Smooth muscle cell (in vitro differentiated cells): ENCODE measurements at regions not wholly inside any gene's neighbourhood (a gene's known extent, or its start where the extent isn't known, plus 50 kb on each side); places are given as distances from the start of the nearest gene placed in this dataset.
A peak's percentile ranks its signal among the peaks of the same experiment; 100 is the strongest.

Experiments
- DNase-seq: peaks from one replicate; lab custom pipeline; 2025; ENCODE audit not compliant: unreplicated experiment; lab: John Stamatoyannopoulos, UW
- H2AFZ ChIP-seq: fragments of 200-600 bp; sonication (generic); 2 replicates; pipeline ENCODE4 v1.6.0; 2016; ENCODE audit warnings: antibody characterized with exemption, low read depth, mild to moderate bottlenecking
- H3F3A ChIP-seq: fragments of 200-600 bp; sonication (generic); 2 replicates; pipeline ENCODE4 v1.6.0; 2017; ENCODE audit warnings: antibody characterized with exemption, low read depth
- H3K27ac ChIP-seq: fragments of 200-600 bp; sonication (generic); 2 replicates; pipeline ENCODE4 v1.5.1; 2016; ENCODE audit warnings: low read depth, mild to moderate bottlenecking
- H3K27me3 ChIP-seq: fragments of 200-600 bp; sonication (generic); 2 replicates; pipeline ENCODE4 v1.6.1; 2016; ENCODE audit warnings: low read depth, mild to moderate bottlenecking
- H3K36me3 ChIP-seq: fragments of 200-600 bp; sonication (generic); 2 replicates; pipeline ENCODE4 v1.5.1; 2016; ENCODE audit warnings: low read depth
- H3K4me1 ChIP-seq: fragments of 200-600 bp; sonication (generic); 2 replicates; pipeline ENCODE4 v1.5.1; 2016; ENCODE audit warnings: low read depth
- H3K4me2 ChIP-seq: fragments of 200-600 bp; sonication (generic); 2 replicates; pipeline ENCODE4 v1.6.0; 2016; ENCODE audit warnings: mild to moderate bottlenecking
- H3K4me3 ChIP-seq: fragments of 200-600 bp; sonication (generic); 2 replicates; pipeline ENCODE4 v1.5.1; 2016; ENCODE audit warnings: mild to moderate bottlenecking
- H3K79me2 ChIP-seq: fragments of 200-600 bp; sonication (generic); 2 replicates; pipeline ENCODE4 v1.6.0; 2016; ENCODE audit warnings: low read depth, mild to moderate bottlenecking
- H3K9ac ChIP-seq: fragments of 200-600 bp; sonication (generic); 2 replicates; pipeline ENCODE4 v1.6.0; 2016; ENCODE audit warnings: low read depth
- H3K9me3 ChIP-seq: fragments of 200-600 bp; sonication (generic); replicated peaks from 2 replicates; pipeline ENCODE4 v1.5.1; 2016; ENCODE audit warnings: low read depth
- H4K20me1 ChIP-seq: fragments of 200-600 bp; sonication (generic); 2 replicates; pipeline ENCODE4 v1.6.0; 2016; ENCODE audit warnings: low read depth
- CTCF ChIP-seq: fragments of 200-600 bp; sonication (generic); IDR thresholded peaks from 2 replicates; pipeline ENCODE4 v1.5.1; 2017; ENCODE audit warnings: borderline replicate concordance, mild to moderate bottlenecking, antibody characterized with exemption; ENCODE audit not compliant: insufficient read depth, poor library complexity, severe bottlenecking
- WGBS: methylation state at CpG from one replicate; pipeline ENCODE4 v1.1.7; 2016; ENCODE audit warnings: low lambda C conversion rate; 5-methylcytosine and 5-hydroxymethylcytosine counted together

DNA sequence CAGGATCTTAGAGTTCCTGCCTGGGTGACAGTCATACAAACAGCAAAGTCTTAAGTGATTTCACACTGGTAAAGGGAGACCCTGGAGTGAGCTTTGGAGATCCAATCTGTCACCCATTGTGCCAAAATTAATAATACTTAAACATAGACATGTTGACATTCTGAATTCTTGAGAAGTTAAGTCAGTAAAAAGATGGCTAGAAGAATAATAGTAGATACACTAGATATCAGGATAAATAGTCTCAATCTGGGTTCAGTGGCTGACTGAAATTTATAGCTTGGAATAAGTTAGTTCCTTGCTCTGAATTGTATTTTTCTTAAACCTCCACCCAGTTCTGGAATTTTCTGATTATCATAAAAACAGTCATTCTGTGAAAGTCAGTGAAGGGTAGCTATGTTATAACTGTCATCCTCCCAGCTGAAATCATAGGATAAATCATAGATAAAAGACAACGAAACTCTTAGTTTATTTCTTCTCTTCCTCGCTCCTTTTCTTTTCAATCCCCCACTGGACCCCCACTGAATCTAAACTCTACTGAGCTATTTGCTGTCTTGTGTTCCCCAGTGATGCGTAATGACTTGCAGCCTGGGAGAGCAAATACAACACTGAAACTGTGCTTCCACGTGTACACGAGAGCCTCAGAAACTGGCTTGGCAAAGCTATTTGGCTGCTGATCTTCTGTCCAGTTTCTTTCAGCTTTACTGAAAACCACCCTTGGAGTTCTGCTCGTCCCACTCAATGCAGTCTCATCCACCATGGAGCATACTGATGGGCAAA is 175.4 kb upstream of the TP63 start:
- no peak overlapping the region for H3K9ac ChIP-seq
- no peaks in the 10 kb centered on the region for H3K36me3 ChIP-seq
- H2AFZ ChIP-seq, result no peak overlapping the region
- no peak overlapping the region for H3K4me2 ChIP-seq
- H3K27ac ChIP-seq, result no peak overlapping the region
- TF ChIP-seq CTCF, result no peak
- no peak overlapping the region for H3K4me3 ChIP-seq
- H3K9me3 ChIP-seq, result no peaks in the 10 kb centered on the region
- H3K27me3 ChIP-seq, result no peaks in the 10 kb centered on the region
- DNase-seq, result no peak
- 97% methylated on average over 6 of the region's 6 CpGs for WGBS
- H3K79me2 ChIP-seq, result no peaks in the 10 kb centered on the region
- H3F3A ChIP-seq, result peaks cover 9% of the 10 kb centered on the region
- no peaks in the 10 kb centered on the region for H3K4me1 ChIP-seq
- no peaks in the 10 kb centered on the region for H4K20me1 ChIP-seq

DNA sequence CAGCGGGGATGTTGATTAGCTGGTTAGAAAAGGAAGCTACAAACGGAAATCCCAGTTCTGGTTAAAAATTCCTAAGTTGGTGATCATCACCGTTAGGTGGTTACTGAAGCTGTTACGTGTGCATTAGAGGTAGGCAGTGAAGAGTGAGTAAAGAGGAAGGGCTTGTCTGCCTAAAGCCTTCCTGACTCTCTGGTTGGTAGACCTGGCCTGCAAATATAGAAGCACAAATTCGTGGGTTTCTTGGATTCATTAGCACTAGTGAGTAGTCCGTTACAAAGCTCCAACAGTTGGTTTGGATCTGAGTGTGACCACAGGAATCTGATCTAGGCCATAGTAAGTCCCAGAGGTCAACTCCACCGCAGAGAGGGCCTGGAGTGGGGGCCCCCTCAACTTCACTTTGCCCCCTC is 174.0 kb upstream of the TP63 start:
- H3K36me3 ChIP-seq, result no peaks in the 10 kb centered on the region
- H3K4me1 ChIP-seq, result no peaks in the 10 kb centered on the region
- no peak overlapping the region for H3K4me3 ChIP-seq
- no peak overlapping the region for H3K9ac ChIP-seq
- no peak overlapping the region for H2AFZ ChIP-seq
- peaks cover 9% of the 10 kb centered on the region for H3F3A ChIP-seq
- no peak for DNase-seq
- 24% methylated on average over 7 of the region's 7 CpGs for WGBS
- no peak for TF ChIP-seq CTCF
- no peaks in the 10 kb centered on the region for H3K9me3 ChIP-seq
- no peaks in the 10 kb centered on the region for H3K79me2 ChIP-seq
- H4K20me1 ChIP-seq, result no peaks in the 10 kb centered on the region
- no peak overlapping the region for H3K4me2 ChIP-seq
- H3K27me3 ChIP-seq, result no peaks in the 10 kb centered on the region
- peak overlapping the region; percentile 29 for H3K27ac ChIP-seq

GRCh38 chr3:189457631-189458412 is 173.4 kb upstream of the TP63 start:
- H3F3A ChIP-seq, result peaks cover 9% of the 10 kb centered on the region
- no peaks in the 10 kb centered on the region for H3K36me3 ChIP-seq
- H3K79me2 ChIP-seq, result no peaks in the 10 kb centered on the region
- no peak overlapping the region for H2AFZ ChIP-seq
- no peak overlapping the region for H3K4me3 ChIP-seq
- H3K27ac ChIP-seq, result peak overlapping the region; percentile 29
- peak overlapping the region; percentile 37 for H3K4me2 ChIP-seq
- H3K4me1 ChIP-seq, result no peaks in the 10 kb centered on the region
- no peak overlapping the region for H3K9ac ChIP-seq
- no peaks in the 10 kb centered on the region for H3K9me3 ChIP-seq
- 86% methylated on average over 9 of the region's 9 CpGs for WGBS
- no peak for DNase-seq
- H3K27me3 ChIP-seq, result no peaks in the 10 kb centered on the region
- no peak for TF ChIP-seq CTCF
- H4K20me1 ChIP-seq, result no peaks in the 10 kb centered on the region

DNA sequence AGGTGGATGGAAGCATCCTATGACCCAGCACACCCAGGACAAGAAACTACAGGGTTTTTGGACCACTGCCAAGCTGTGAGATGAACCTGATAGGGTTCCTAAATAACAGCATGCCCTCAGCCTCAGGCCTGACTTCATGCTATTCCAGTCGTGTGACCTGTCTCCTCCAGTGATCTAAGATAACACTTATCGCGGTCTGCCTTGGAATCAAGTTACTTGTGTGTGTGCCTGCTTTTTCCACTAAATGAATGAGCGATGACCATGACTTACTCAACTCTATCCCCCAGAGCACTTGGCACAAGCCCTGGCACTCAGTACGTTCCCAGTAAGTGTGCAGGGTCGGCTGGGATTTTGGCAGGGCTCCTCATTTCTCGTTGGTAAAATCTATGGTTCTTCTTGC is 172.7 kb upstream of the TP63 start:
- no peak for DNase-seq
- Histone ChIP-seq H2AFZ (no peak overlapping the region), H4K20me1 (no peaks in the 10 kb centered on the region), H3K4me3 (no peak overlapping the region), H3K27me3 (no peaks in the 10 kb centered on the region), H3K36me3 (no peaks in the 10 kb centered on the region), H3K4me1 (no peaks in the 10 kb centered on the region), H3K79me2 (no peaks in the 10 kb centered on the region), H3K9ac (no peak overlapping the region), H3F3A (peaks cover 9% of the 10 kb centered on the region), H3K4me2 (peak overlapping the region; percentile 37), H3K27ac (peak overlapping the region; percentile 29), H3K9me3 (no peaks in the 10 kb centered on the region)
- WGBS, result 40% methylated on average over 7 of the region's 7 CpGs
- no peak for TF ChIP-seq CTCF
